HFF-Myc (cell line): ENCODE measurements at regions not wholly inside any gene's neighbourhood (a gene's known extent, or its start where the extent isn't known, plus 50 kb on each side); places are given as distances from the start of the nearest gene placed in this dataset.

Experiments used
- DNase-seq: peaks from one replicate; pipeline ENCODE4 v3.0.0-alpha.2; 2011; ENCODE audit warnings: low read depth; ENCODE audit errors: extremely low read depth
- H3K4me3 ChIP-seq: replicated peaks from 2 replicates; pipeline ENCODE4 v1.5.1; 2011; ENCODE audit warnings: low read depth, mild to moderate bottlenecking, control low read depth, low read length
- TF ChIP-seq, protein P1 (sequence below): IDR thresholded peaks from 2 replicates; pipeline ENCODE4 v1.5.1; 2012; ENCODE audit warnings: mild to moderate bottlenecking, low read depth, low read length, control low read depth; ENCODE audit errors: missing control alignments

DNA sequence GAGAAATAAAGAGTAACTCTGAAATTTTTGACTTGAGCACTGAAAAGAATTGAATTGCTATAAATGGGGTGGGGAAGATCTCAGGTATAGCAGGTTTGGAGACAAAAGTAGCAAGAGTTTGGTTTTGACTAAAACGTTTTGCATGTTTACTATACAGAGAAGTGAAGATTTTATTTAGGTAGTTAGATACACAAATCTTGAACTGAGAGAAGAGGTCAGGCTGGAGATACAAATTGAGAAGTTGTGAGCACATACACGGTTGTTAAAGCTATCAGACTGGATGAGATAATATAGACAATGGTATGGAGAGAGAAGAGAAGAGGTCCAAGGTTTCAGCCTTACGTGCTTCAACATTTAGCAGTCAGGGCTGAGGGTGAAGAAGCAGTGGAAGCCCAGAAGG, 420.9 kb downstream of the FOXO1 start:
- no peak for DNase-seq
- no peak overlapping the region for H3K4me3 ChIP-seq
- TF ChIP-seq, protein P1, sequence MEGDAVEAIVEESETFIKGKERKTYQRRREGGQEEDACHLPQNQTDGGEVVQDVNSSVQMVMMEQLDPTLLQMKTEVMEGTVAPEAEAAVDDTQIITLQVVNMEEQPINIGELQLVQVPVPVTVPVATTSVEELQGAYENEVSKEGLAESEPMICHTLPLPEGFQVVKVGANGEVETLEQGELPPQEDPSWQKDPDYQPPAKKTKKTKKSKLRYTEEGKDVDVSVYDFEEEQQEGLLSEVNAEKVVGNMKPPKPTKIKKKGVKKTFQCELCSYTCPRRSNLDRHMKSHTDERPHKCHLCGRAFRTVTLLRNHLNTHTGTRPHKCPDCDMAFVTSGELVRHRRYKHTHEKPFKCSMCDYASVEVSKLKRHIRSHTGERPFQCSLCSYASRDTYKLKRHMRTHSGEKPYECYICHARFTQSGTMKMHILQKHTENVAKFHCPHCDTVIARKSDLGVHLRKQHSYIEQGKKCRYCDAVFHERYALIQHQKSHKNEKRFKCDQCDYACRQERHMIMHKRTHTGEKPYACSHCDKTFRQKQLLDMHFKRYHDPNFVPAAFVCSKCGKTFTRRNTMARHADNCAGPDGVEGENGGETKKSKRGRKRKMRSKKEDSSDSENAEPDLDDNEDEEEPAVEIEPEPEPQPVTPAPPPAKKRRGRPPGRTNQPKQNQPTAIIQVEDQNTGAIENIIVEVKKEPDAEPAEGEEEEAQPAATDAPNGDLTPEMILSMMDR = no peak

DNA sequence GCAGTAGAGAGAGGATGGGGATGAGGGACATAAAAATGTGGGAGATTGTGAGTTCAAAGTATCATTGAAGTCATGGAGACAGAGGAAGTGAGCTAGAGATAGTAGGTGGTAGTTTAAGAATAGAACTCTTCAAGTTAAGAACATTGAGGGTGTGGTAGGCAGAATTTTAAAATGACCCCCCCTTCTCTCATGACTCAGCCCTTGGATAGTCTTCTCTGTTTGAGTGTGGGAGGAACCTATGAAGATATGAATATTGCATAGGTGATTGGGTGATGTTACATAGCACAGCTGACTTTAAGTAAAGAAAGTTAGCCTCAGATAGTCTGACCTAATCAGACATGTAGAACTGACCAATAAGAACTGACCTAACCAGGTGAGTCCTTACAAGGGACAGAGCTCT, 418.6 kb downstream of the FOXO1 start:
- TF ChIP-seq, protein P1 = no peak
- no peak for DNase-seq
- H3K4me3 ChIP-seq = no peak overlapping the region

DNA sequence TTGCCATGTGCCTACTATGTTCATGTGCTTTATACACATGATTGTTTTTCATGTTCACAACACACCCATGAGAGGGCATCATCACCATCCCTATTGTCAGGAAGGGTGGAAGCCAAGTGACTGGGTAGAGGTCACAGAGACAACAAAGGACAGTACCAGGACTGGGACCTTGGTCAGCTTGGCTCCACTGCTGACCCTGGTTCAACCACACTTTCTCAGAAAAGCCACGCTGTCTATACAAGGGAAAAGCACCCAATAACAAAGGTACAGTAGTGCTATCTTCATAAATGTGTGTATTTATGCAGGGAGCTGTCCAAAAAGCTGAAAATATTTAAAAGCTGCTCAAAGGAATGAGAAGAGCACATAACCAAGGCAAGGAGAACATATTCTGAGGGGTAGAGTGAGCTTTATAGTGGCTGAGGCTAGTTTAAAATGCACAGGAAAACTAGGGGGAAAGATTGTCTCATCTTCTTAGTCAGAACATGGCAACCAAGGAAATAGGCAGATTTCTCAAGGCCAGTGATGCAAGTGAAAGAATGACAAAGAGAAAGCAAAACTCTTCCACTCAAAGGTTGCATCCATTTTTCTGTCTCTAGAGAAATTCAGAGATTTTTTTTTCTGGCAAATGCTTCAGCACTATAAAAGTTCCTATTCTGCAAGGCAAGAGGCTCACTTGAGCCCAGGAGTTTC, 415.0 kb downstream of the FOXO1 start:
- TF ChIP-seq, protein P1 = no peak
- no peak overlapping the region for H3K4me3 ChIP-seq
- no peak for DNase-seq

DNA sequence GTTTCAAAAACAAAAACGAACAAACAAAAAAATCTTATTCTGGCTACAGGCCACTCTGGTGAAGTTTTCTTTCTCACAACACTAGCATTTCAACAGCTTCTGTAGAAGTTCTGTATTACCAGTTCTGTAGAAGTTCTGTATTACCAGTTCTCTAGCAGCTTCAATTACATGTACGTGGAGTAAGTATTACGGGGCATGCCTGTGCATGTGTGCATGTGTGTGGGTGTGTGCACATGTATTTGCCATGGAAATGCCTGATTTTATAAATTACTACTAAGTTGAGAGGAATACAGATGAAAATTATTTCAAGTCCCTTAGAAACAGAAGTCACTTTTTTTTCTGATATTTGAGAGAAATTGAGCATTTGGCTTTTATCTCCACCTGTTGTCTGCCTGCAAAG, 414.2 kb downstream of the FOXO1 start:
- TF ChIP-seq, protein P1 = no peak

DNA sequence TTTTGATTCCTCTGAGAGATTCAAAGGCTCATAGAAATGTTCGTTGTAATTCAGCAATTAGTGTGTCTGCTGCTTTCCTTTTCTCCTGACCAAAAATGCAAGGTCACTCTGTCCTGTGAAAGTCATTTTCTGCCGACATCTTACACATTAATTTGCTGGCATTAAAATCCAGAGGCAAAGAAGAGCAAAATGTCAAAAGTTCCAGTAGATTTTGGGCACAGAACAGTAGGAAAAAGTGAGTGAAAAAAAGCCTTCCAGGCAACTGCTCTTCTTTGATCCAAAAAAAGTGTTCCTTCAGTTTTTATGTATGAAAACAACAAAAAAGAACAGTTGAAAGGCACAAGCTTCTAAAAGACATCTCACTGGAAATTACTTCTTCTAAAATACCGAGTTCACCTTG, 413.8 kb downstream of the FOXO1 start:
- no peak overlapping the region for H3K4me3 ChIP-seq
- TF ChIP-seq, protein P1 = no peak
- no peak for DNase-seq

More for the DNA sequence above, 414.2 kb downstream of the FOXO1 start:
- no peak overlapping the region for H3K4me3 ChIP-seq
- no peak for DNase-seq

DNA sequence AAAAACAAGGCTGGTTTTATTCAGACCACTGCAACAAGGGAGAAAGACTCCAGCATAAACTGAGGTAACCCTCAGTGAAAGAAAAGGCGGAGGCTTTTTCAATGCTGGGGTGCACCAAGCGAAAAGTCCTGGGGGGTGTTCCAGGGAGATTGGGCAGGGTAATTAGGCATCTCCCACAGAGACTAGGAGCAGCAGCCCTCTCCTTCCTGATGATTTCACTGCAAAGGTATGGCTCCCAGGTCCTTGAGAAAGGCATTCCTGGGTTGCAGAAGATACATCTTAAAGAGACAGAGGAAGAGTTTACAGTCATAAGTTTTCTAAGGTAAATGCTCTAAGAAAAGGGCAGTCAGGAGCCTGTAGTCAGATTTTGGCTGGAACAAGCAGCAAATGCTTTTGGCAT, 412.0 kb downstream of the FOXO1 start:
- H3K4me3 ChIP-seq = no peak overlapping the region
- TF ChIP-seq, protein P1 = no peak
- DNase-seq = no peak

DNA sequence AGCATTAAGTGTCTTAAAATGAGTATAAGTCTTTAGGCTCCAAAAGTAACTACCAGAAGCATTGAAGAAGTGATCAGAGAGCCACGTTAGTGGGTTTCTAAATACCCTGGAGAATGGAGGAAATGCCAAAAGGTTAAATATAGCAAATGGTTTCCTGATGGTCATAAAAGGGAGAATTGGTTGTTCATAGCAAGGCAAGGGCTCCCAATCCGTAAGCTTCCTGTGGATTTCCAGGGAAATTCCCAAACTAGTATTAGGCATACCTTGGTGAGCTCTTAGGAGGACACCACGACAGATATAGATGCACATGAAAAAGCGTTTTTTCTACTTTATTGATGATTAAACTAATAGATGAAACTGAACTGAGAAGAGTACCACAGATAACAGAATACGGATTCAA, 410.9 kb downstream of the FOXO1 start:
- H3K4me3 ChIP-seq = no peak overlapping the region
- DNase-seq = no peak
- TF ChIP-seq, protein P1 = no peak
